ENCODE measurements at regions not wholly inside any gene's neighbourhood (a gene's known extent, or its start where the extent isn't known, plus 50 kb on each side); places are given as distances from the start of the nearest gene placed in this dataset.

DNA sequence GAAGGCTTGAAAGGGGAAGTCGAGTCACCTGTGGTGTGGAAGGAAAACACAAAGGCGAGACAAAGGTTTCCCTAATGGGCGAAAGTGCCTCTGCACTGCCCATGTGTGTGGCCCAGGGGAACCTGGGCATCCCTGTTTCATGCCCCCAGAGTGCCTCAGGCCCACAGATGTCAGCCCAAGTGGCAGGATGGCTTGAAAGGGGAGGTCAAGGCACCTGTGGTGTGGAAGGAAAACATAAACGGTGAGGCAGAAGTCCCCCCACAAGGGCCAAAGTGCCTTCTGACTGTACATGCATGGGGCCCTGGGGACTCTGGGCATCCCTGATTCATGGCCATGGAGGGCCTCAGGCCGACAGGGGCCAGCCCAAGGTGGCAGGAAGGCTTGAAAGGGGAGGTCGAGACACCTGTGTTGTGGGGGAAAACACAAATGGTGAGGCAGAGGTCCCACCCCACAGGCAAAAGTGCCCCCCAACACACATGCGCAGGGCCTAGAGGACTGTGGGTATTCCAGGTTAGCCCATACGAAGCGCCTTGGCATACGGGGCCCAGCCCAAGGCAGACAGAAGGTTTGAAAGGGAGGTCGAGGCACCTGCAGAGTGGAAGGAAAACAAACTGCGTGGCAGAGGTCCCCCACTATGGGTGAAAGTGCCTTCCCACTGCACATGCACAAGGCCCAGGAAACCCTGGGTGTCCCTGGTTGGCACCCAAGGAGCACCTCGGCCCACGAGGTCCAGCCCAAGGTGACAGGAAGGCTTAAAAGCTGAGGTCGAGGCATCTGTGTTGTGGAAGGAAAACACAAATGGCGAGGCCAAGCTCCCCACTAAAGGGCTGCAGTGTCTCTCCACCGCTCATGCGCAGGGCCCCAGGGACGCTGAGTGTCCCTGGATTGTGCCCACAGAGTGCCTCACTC, 382.3 kb downstream of the ALG10 start:
- Histone ChIP-seq H3K14ac (ENCODE audit: insufficient read depth, low read length) (no peak overlapping the region), H4K20me1 (ENCODE audit: control insufficient read depth, insufficient read depth, insufficient read length) (no peaks in the 10 kb centered on the region), H3K56ac (ENCODE audit: insufficient read length, low read depth, low read length) (no peak overlapping the region), H3K4me1 (ENCODE audit: insufficient read depth, low read length) (no peaks in the 10 kb centered on the region), H3K23me2 (ENCODE audit: insufficient read length, low read depth, low read length, poor library complexity, severe bottlenecking) (no peaks in the 10 kb centered on the region), H4K8ac (replicated peaks; ENCODE audit: insufficient read length, low read depth, low read length) (no peak overlapping the region), H3K9ac (ENCODE audit: extremely low read depth, insufficient read length, low read length) (no peak overlapping the region), H2BK20ac (ENCODE audit: low read depth, low read length, poor library complexity, severe bottlenecking) (no peak overlapping the region), H2BK120ac (ENCODE audit: low read depth, low read length, poor library complexity, severe bottlenecking) (no peak overlapping the region), H4K91ac (ENCODE audit: insufficient read length, low read depth, low read length) (no peak overlapping the region), H2BK15ac (ENCODE audit: low read depth, low read length) (no peak overlapping the region), H2AK5ac (ENCODE audit: insufficient read length, low read length) (no peak overlapping the region), H4K5ac (ENCODE audit: insufficient read length, low read depth, low read length) (no peak overlapping the region), H2BK12ac (ENCODE audit: insufficient read length, low read depth, low read length) (no peak overlapping the region), H3K23ac (ENCODE audit: insufficient read length, low read depth, low read length) (no peak overlapping the region), H3K27me3 (ENCODE audit: insufficient read depth, low read length) (no peaks in the 10 kb centered on the region), H3K79me1 (ENCODE audit: insufficient read depth, low read depth, low read length, poor library complexity, severe bottlenecking) (no peaks in the 10 kb centered on the region), H3T11ph (ENCODE audit: low read length) (no peak overlapping the region), H3K79me2 (ENCODE audit: insufficient read depth, low read length) (no peaks in the 10 kb centered on the region), H3K27ac (ENCODE audit: insufficient read length, low read depth, low read length) (no peak overlapping the region), H3K4me2 (ENCODE audit: insufficient read depth, insufficient read length, low read length) (no peak overlapping the region), H3K9me3 (ENCODE audit: control insufficient read depth, low read depth, low read length) (peaks cover 96% of the 10 kb centered on the region), H3K18ac (ENCODE audit: insufficient read length, low read depth, low read length) (no peak overlapping the region), H2BK5ac (ENCODE audit: insufficient read length, low read length) (no peak overlapping the region), H3K4ac (ENCODE audit: low read depth, low read length) (no peak overlapping the region), H2AFZ (ENCODE audit: low read length) (no peak overlapping the region)
- H3K4me3 Mint-ChIP-seq: no peak overlapping the region
- H3K27ac Mint-ChIP-seq: no peak overlapping the region
- H3K27me3 Mint-ChIP-seq (ENCODE audit: low read depth): no peaks in the 10 kb centered on the region; the same call in none of the 2 replicates
- no CpG with 5 or more reads among the region's 19 CpGs for WGBS (ENCODE audit: extremely low coverage, insufficient read length, low lambda C conversion rate)
- H3K9me3 Mint-ChIP-seq: peaks cover 94 to 98% of the 10 kb centered on the region in 2 experiments
- TF ChIP-seq, protein P1, sequence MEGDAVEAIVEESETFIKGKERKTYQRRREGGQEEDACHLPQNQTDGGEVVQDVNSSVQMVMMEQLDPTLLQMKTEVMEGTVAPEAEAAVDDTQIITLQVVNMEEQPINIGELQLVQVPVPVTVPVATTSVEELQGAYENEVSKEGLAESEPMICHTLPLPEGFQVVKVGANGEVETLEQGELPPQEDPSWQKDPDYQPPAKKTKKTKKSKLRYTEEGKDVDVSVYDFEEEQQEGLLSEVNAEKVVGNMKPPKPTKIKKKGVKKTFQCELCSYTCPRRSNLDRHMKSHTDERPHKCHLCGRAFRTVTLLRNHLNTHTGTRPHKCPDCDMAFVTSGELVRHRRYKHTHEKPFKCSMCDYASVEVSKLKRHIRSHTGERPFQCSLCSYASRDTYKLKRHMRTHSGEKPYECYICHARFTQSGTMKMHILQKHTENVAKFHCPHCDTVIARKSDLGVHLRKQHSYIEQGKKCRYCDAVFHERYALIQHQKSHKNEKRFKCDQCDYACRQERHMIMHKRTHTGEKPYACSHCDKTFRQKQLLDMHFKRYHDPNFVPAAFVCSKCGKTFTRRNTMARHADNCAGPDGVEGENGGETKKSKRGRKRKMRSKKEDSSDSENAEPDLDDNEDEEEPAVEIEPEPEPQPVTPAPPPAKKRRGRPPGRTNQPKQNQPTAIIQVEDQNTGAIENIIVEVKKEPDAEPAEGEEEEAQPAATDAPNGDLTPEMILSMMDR (conservative IDR thresholded peaks at IDR 0.05): no peak
- peaks cover 7 to 24% (median 11%) of the 10 kb centered on the region in 3 experiments; a peak in 5 of 7 replicates for H3K36me3 Mint-ChIP-seq (ENCODE audit: insufficient read depth in 1 of 3, low read depth in 3 of 3)
- no peaks in the 10 kb centered on the region for H3K4me1 Mint-ChIP-seq
- peak; percentile 15 for DNase-seq

All from H9 (cell line).